DMS53 (cell line): ENCODE measurements at regions not wholly inside any gene's neighbourhood (a gene's known extent, or its start where the extent isn't known, plus 50 kb on each side); places are given as distances from the start of the nearest gene placed in this dataset.
A peak's percentile ranks its signal among the peaks of the same experiment; 100 is the strongest.
"Not testable (repeated sequence)": the region's sequence is repeated elsewhere in the genome, so short reads cannot be mapped to it uniquely, and the experiment has no call there.

ENCODE experiments used
- DNase-seq: peaks from one replicate; lab custom pipeline; 2025; lab: John Stamatoyannopoulos, UW

- DNase-seq, result no peak
These were observed 107.1 kb upstream of the TSC22D2 start for GRCh38 chr3:150300852-150301517.

GRCh38 chr3:150300388-150300787, 107.7 kb upstream of the TSC22D2 start:
- no peak for DNase-seq

GRCh38 chr3:150299201-150299600, 108.9 kb upstream of the TSC22D2 start:
- no peak for DNase-seq

- no peak for DNase-seq
These were observed 111.1 kb upstream of the TSC22D2 start for GRCh38 chr3:150296966-150297365.

- DNase-seq, result no peak
These were observed 111.9 kb upstream of the TSC22D2 start for GRCh38 chr3:150296123-150296735.

- DNase-seq, result no peak
These were observed 114.6 kb upstream of the TSC22D2 start for GRCh38 chr3:150293401-150294001.

- no peak for DNase-seq
These were observed 115.2 kb upstream of the TSC22D2 start for GRCh38 chr3:150292891-150293290.

GRCh38 chr3:150291515-150291914, 116.6 kb upstream of the TSC22D2 start:
- no peak for DNase-seq

- DNase-seq, result peak; percentile 74
These were observed 121.5 kb upstream of the TSC22D2 start for GRCh38 chr3:150286390-150287147.

- no peak for DNase-seq
These were observed 122.5 kb upstream of the TSC22D2 start for GRCh38 chr3:150285601-150286000.

GRCh38 chr3:150278843-150279381, 129.2 kb upstream of the TSC22D2 start:
- DNase-seq, result peak; percentile 6

GRCh38 chr3:150278195-150278594, 129.9 kb upstream of the TSC22D2 start:
- no peak for DNase-seq

- DNase-seq, result no peak
These were observed 130.7 kb upstream of the TSC22D2 start for GRCh38 chr3:150277444-150277843.

- DNase-seq, result no peak
These were observed 132.2 kb upstream of the TSC22D2 start for GRCh38 chr3:150275941-150276340.

- DNase-seq, result no peak
These were observed 133.7 kb upstream of the TSC22D2 start for GRCh38 chr3:150274372-150274771.

- no peak for DNase-seq
These were observed 134.7 kb upstream of the TSC22D2 start for GRCh38 chr3:150273396-150273795.

GRCh38 chr3:150271591-150271960, 136.5 kb upstream of the TSC22D2 start:
- no peak for DNase-seq

GRCh38 chr3:150270883-150271590, 137.1 kb upstream of the TSC22D2 start:
- no peak for DNase-seq

- DNase-seq, result not testable (repeated sequence)
These were observed 137.7 kb upstream of the TSC22D2 start for GRCh38 chr3:150270444-150270843.

- DNase-seq, result no peak
These were observed 138.6 kb upstream of the TSC22D2 start for GRCh38 chr3:150269526-150269925.

GRCh38 chr3:150268426-150269391, 139.4 kb upstream of the TSC22D2 start:
- peak; percentile 72 for DNase-seq
